ENCODE measurements at regions not wholly inside any gene's neighbourhood (a gene's known extent, or its start where the extent isn't known, plus 50 kb on each side); places are given as distances from the start of the nearest gene placed in this dataset.

DNA sequence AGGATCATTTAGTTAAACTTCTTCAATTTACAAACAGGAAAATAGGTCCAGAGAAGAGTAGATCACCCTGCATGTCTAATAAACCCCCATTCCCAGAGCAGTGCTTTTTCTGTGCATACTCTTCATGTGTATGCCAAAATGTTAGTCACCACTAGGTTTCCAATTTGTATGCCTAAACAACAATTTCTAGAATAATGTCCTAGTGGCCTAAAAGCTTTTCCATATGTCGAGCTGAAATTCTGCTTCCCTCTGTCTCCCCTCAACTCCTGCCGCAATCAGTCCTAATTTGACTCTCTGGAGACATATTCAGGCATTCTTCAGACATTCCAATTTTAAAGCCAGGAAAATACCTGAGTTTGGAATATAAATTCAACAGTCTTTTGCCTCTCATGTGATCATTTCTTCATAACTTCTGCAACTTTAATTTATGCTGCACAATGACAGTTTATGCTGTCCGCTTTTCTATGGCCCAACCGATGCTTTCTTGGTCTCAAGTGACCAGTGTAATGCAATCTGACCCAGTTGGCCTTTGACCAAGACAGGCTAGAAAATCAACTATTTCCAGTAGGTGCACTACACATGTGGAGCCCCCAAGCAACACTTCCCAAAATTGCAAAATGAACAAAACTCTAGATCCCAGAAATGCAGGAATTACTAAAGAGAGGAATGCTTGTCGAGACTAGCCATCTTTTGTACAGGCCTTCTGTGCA lies 122.9 kb upstream of the FMR1 start:
- TF ChIP-seq, protein P1, sequence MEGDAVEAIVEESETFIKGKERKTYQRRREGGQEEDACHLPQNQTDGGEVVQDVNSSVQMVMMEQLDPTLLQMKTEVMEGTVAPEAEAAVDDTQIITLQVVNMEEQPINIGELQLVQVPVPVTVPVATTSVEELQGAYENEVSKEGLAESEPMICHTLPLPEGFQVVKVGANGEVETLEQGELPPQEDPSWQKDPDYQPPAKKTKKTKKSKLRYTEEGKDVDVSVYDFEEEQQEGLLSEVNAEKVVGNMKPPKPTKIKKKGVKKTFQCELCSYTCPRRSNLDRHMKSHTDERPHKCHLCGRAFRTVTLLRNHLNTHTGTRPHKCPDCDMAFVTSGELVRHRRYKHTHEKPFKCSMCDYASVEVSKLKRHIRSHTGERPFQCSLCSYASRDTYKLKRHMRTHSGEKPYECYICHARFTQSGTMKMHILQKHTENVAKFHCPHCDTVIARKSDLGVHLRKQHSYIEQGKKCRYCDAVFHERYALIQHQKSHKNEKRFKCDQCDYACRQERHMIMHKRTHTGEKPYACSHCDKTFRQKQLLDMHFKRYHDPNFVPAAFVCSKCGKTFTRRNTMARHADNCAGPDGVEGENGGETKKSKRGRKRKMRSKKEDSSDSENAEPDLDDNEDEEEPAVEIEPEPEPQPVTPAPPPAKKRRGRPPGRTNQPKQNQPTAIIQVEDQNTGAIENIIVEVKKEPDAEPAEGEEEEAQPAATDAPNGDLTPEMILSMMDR (conservative IDR thresholded peaks at IDR 0.05; ENCODE audit: control insufficient read depth, insufficient read depth, low read depth, low read length) = no peak
- no peak overlapping the region for H3K4me3 ChIP-seq (ENCODE audit: control insufficient read depth, low read depth, low read length)
- DNase-seq (ENCODE audit: low read depth) = no peak

GRCh38 chrX:147800663-147801062 lies 111.1 kb upstream of the FMR1 start:
- H3K4me3 ChIP-seq (ENCODE audit: control insufficient read depth, low read depth, low read length) = no peak overlapping the region
- DNase-seq (ENCODE audit: low read depth) = no peak

DNA sequence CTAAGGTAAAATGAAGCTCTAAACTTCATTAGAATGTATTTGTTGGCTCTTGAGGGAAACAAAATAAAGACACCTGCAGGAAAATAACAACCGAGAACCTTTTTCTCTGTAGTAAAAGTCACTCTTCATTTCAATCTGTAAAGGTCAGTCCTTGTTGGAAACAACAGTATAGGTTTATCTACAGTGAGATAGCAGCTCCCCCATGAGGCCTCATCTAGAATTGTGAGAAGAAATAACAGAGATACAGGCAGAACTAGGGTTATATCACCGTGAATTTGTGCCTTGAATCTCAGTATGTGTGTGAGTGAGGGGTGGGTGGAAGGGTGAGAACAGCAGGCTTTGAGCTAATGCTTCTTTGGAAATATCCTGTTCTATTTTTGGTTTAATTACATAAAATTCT lies 107.8 kb upstream of the FMR1 start:
- no peak overlapping the region for H3K4me3 ChIP-seq (ENCODE audit: control insufficient read depth, low read depth, low read length)
- peak; percentile 2 for DNase-seq (ENCODE audit: low read depth)
- TF ChIP-seq, protein P1 (conservative IDR thresholded peaks at IDR 0.05; ENCODE audit: control insufficient read depth, insufficient read depth, low read depth, low read length) = peak; percentile 25

More at GRCh38 chrX:147800663-147801062, 111.1 kb upstream of the FMR1 start:
- TF ChIP-seq, protein P1 (conservative IDR thresholded peaks at IDR 0.05; ENCODE audit: control insufficient read depth, insufficient read depth, low read depth, low read length) = no peak

DNA sequence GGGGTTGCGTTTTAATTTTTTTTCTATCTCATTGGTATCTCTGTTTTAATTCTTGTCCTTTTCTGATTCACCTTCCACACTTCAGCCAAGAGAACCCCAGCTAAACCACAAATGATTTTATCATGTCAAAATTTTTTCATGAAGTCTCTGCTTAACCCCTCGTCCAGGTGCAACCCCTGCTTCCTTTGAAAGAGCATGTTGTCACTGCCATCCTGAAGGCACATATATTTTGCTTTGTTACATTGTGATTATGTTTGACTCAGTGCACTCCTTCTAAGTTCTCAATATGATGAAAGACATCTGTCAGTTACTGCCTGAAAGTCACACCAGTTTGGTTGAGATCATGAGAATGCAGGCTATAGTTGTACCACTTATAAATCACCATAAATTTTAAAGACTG lies 99.9 kb upstream of the FMR1 start:
- DNase-seq (ENCODE audit: low read depth) = no peak
- H3K4me3 ChIP-seq (ENCODE audit: control insufficient read depth, low read depth, low read length) = no peak overlapping the region
- TF ChIP-seq, protein P1 (conservative IDR thresholded peaks at IDR 0.05; ENCODE audit: control insufficient read depth, insufficient read depth, low read depth, low read length) = no peak

DNA sequence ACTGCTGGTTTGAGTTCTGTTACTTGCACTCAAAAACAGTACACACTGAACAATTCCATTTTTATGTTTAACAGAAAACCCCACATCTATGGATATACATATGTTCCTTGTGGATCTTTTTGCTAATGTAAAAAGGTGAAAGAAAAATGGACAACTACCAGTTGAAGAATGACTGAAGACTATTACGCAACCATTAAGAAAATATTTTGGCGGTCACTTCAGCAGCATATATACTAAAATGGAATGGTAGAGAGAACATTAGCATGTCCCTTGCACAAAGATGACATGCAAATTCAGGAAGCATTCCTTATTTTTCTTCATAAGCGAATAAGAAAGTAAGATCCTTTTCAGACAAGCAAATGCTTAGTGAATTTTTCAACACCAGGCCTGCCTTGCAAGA lies 84.6 kb upstream of the FMR1 start:
- no peak for DNase-seq (ENCODE audit: low read depth)
- TF ChIP-seq, protein P1 (conservative IDR thresholded peaks at IDR 0.05; ENCODE audit: control insufficient read depth, insufficient read depth, low read depth, low read length) = no peak
- no peak overlapping the region for H3K4me3 ChIP-seq (ENCODE audit: control insufficient read depth, low read depth, low read length)

DNA sequence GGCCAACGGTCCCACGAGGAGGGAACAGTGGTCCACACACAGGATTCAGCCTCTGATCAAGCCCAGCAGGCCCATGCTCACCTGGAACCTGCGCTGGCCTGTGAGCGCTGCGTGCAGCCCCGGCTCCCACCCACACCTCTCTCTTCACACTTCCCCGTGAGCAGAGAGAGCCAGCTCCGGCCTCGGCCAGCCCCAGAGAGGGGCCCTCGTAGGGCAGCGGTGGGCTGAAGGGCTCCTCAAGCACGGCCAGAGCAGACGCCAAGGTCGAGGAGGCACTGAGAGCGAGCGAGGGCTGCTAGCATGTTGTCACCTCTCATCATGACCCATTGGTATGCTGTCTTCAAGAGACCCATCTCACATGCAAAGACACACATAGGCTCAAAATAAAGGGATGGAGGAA lies 83.0 kb upstream of the FMR1 start:
- no peak overlapping the region for H3K4me3 ChIP-seq (ENCODE audit: control insufficient read depth, low read depth, low read length)
- no peak for DNase-seq (ENCODE audit: low read depth)
- TF ChIP-seq, protein P1 (conservative IDR thresholded peaks at IDR 0.05; ENCODE audit: control insufficient read depth, insufficient read depth, low read depth, low read length) = no peak

All from fibroblast of mammary gland (primary cell).